ENCODE measurements at regions not wholly inside any gene's neighbourhood (a gene's known extent, or its start where the extent isn't known, plus 50 kb on each side); places are given as distances from the start of the nearest gene placed in this dataset.

DNA sequence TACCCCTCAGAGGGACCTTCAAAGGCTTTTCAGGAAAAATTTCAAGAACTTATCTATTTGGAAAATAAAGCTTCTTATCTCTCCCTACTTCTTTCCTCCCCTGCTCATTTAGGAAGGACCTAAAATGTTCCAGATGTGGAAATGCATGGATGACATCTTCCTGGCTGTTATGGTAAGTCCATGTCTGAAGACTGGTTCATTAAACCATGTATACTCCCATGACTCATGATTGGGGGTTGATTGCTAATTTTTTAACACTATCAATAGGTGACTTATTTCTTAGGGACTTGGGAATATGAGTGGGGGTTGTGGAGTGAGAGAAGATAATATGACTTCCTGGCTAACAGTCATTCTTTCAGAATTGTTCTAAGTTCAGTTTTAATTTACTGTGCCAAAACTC, 104.0 kb upstream of the PARD3B start:
- no peak for DNase-seq

DNA sequence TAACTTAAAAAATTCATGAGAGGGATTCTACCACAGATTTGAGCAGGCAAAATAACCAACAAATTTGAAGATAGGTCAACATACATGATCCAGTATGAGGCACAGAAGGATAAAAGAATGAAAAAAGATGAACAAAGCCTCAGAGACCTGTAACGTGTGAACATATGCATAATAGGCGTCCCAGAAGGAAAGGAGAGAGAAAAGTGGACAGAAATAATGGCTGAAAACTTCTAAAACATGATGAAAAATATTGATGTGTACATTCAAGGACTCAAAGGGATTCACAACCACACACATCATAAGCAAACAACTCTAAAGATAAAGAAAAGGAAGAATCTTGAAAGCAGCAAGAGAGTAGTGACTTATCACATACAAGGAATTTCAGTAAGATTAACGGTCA, 100.1 kb upstream of the PARD3B start:
- DNase-seq = no peak

DNA sequence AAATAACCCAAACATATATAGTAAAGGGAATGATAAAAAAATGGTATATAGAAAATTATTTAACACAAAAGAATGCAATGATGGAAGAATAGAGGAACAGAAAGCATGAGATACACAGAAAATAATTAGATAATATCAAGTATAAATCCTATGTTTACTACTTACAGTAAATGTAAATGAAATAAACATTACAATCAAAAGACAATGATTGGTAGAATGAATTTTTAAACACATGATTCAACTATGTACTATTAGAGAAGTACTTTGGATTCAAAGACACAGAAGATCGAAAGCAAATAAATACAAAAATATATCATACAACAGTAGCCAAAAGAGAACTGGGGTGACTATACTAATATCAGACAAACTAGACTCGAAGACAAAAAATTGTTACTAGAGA, 97.6 kb upstream of the PARD3B start:
- DNase-seq = no peak

DNA sequence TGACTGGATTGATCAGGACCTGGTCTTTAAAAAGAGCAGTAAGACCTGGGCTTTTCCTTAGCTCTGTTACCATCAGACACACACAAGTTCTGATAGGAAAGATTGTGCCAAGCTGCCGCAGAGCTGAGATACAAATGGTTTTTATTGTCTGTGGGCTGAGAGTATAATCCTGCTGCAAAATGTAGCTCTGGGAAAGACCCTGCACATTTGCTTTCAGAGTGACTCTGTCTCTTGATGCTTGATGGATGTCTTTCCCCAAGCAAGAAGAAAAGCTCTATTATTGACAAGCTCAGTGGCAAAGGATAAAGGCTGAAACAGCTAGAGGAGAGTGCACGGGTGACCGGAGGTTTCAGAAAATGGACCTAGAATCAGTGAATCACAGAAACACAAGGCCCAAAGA, 95.3 kb upstream of the PARD3B start:
- DNase-seq = no peak

DNA sequence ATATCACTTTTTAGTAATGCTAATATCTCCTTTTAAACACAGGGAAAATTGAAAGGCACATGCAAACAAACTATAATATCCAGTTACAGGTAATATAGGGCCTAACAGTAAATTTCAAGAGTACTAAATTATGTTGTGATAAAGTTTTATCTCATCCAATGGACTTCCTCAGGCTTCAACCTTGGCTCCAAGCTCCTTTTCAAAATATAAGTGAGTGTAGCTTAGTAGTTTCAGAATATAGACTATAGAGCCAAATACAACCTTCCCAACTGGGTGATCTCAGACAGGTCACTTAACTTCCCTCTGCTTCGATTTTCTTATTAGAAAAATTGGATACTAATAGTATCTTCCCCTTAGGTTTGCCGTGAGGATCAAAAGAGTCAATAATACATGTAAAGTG, 93.5 kb upstream of the PARD3B start:
- DNase-seq = no peak

DNA sequence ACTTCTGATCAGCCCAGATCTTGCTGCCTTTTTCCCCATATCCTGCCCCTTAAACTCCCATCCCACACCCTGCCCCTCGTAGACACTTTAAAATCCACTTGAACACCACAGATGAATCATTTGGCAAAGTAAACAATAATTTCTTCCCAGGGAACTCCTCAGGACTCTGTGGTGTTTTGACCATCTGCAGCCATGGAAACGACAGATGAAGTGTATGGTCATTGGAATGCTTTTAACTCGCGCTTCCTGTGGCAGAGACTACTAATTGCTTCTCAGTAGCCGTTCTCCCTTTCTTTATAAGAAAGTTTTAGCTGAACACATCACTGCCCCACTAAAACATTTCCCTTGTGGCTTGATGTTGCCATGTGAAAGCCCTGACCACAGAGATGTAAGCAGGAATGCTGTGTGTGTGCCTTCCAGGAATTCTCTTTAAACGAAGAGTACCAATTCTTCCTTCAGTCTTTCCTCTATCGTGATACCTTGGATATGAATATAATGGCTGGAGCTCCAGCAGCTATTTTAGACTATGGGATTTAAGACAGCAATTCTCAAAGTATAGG, 92.7 kb upstream of the PARD3B start:
- no peak for DNase-seq

GRCh38 chr2:204453730-204454167, 91.5 kb upstream of the PARD3B start:
- DNase-seq = no peak

GRCh38 chr2:204454672-204455380, 90.4 kb upstream of the PARD3B start:
- no peak for DNase-seq

DNA sequence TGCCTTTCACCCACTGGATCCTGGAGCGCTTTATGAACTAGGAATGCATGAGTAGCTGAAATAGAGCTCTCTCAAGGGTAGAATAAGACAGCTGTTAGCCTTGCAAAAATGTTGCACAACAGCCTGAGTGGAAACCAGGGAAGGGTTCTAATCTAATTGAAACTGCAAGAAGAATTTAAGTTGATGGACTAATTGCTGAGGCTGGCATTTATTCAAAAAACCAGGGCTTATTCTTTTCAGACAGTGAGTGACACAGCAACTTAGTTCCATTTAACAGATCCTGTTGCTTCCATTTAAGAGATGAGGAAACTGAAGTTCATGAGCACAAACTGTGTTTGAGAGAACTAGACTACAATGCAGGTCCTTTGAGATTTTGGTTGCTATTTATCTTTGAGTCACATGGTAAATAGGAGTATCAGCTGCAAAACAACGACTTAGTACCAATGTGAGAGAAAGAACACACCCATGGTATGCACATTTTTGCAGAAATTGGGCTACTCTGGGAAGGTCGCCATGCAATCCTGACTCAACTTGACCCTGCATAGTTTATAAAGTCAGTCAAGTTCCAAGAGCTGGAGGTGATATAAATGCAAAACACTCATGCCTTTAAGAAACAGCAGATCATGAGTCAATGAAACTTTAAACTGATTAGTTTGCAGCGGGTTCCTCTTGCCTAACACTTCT, 76.4 kb upstream of the PARD3B start:
- DNase-seq = no peak

GRCh38 chr2:204470178-204470620, 75.1 kb upstream of the PARD3B start:
- DNase-seq = no peak

DNA sequence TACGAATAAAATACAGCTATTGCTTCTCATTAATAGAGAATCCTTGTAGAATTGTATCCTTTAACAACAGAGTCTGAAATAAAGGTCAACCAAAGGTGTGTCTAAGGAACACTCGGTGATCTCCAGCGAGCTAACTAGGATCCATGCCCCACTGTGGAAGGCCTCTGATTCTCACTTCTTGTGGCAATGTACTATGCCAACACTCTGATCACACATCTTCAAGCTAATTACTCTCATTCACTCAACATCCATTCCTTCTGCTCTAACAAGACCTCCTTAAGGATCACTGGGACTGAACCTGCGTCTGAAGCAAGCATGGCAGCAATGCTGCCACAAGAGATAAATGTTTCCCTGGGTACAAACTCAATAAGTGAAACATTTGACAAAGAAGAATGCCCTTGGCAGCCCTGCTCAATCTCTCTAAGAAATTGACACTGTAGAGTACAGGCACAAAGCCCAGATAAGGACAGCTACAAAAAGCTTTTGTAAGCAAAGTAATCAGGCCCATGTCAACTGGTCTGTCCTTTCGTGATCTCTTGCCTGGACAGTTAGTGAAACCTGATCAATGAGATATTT, 74.6 kb upstream of the PARD3B start:
- DNase-seq = no peak

DNA sequence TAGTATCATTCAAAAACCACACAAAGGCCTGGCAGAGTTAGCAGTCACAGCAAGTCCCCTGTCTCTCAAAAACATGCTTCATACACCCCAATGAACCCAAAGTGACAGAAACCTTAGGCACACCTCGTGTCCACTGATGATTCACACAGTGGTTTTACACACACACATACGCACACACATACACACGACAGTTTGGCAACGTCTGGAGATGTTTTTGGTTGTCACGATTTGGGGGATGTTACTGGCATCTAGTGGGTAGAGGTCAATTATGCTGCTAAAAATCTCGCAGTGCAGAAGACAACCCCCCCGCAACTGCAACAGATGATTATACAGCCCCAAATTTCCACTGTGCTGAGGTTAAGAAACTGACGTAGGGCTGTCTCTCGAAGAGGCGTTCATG, 72.9 kb upstream of the PARD3B start:
- DNase-seq = no peak

- DNase-seq = no peak
Measured at GRCh38 chr2:204473224-204473623, 72.1 kb upstream of the PARD3B start.

DNA sequence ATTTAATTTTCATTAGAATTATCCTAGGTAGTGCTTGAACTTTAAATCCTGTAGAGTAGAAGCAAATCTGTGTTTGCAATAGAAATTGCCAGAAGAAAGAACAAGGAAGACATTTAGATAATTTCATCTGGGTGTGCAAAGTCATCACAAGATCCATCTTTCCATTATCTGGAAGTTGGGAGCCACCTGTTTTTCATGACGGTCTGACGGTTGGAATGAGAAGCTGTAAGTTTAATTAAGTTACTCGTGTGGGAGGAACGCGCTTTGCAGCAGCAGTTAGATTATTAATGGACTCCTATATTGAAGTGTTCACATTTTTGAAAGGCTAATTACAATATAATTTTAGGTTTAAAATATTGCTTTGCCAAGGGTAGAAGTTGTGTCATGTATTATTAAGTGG, 69.9 kb upstream of the PARD3B start:
- DNase-seq = no peak

GRCh38 chr2:204477358-204477950, 67.8 kb upstream of the PARD3B start:
- DNase-seq = no peak

- DNase-seq = no peak
Measured at GRCh38 chr2:204479557-204479956, 65.7 kb upstream of the PARD3B start.

- DNase-seq = no peak
Measured at GRCh38 chr2:204480676-204481075, 64.6 kb upstream of the PARD3B start.

- DNase-seq = peak; percentile 5
Measured at GRCh38 chr2:204483608-204484081, 61.6 kb upstream of the PARD3B start.

DNA sequence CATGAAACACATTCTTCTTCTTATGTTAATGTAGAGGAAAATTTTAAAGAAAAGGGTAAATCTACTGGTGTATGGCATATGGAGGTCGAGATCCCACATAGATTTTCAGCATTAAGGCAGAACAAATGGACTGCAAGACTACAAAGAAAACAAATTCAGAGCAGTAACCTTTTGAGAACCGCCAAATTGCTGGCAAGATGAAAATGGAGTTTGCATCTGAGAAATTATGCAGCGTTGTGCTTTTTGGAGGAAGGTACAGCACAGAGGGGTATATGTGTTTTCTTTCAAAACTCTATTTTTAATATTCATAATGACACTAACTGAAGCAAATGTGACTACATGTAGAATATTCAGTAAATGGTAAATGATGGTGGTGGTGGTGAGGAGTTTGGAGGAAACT, 59.0 kb upstream of the PARD3B start:
- DNase-seq = no peak

GRCh38 chr2:204486805-204487204, 58.5 kb upstream of the PARD3B start:
- DNase-seq = no peak

DNA sequence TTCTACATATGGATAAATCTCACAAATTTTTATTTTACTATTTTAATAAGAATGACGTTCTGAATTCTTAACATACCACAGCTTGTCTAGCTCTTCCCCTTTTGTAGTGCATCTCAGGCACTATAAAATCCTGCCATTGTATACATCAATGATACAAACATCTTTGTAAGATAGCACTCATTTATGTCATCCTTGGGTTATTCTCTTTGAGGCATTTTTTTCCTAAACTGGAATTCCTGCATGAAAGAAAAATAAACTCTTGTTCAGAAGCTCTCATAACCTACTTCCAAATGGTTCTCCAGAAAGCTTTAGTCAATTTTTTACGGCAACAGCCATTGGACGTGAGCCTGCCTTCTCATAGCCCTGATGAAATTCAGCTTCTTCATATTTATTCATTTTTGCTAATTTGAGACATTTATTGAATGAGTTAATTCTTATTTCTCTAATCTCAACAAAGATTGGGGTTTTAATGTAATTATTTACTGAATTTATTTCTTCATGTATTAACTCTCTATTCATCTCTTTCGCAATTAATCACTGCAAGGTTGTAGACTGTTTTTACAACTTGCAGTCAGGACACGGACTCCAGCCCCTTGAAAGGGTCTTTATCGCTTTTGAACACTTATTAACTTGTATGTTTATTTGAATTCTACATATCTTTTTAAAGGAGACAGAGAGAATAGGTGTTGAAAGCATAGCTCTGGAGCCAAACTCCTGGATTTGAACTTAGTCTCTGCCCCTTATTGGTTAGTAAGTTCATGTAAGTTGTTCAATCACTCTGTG, 57.6 kb upstream of the PARD3B start:
- DNase-seq = no peak

DNA sequence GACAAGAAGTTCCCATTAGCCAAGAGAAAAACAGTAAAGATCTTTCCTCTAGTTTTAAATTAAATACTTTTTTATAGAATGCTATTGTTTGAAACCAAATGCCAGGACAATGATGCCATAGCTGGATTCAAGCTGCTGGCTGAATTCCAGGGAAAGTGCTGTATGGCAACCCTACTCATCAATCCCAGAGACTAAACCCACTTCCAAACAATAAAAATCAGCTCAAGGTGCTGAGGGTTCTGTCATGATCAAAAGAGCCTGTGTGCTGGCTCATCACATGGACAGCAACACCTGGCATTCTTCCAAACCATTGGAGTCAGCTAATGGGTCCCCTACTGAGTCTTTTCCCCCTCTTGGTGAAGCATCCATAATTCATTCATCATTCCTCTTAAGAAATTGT, 53.7 kb upstream of the PARD3B start:
- DNase-seq = no peak

GRCh38 chr2:204492417-204492816, 52.9 kb upstream of the PARD3B start:
- no peak for DNase-seq
